ENCODE measurements at regions not wholly inside any gene's neighbourhood (a gene's known extent, or its start where the extent isn't known, plus 50 kb on each side); places are given as distances from the start of the nearest gene placed in this dataset.
"Not testable (repeated sequence)": the region's sequence is repeated elsewhere in the genome, so short reads cannot be mapped to it uniquely, and the experiment has no call there.

DNA sequence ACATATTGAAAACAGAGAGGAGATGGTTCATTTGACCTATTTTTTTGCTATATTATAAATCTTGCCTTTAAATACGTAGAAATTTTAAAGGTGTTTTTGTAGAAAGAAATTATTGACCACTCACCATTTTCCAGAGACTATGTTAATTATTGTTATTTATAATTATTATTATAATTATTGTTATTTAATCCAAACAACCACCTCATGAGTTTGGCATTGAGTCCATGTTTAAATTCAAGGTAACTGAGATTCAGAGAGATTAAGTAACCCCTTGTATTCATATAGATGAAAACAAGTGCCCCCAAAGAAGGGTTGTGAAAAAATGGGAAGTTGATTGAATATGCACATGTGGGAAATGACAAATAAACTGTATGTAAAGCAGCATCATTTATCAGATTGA lies 692.5 kb upstream of the MIR17HG start:
- no peak for DNase-seq (ENCODE audit: low read depth in 2 of 2)

GRCh38 chr13:90664200-90664599 lies 683.3 kb upstream of the MIR17HG start:
- DNase-seq (ENCODE audit: low read depth in 2 of 2): not testable (repeated sequence)

- DNase-seq (ENCODE audit: low read depth in 2 of 2): no peak
Observed at GRCh38 chr13:90673746-90674145, 673.7 kb upstream of the MIR17HG start.

GRCh38 chr13:90675129-90675528 lies 672.4 kb upstream of the MIR17HG start:
- no peak for DNase-seq (ENCODE audit: low read depth in 2 of 2)

DNA sequence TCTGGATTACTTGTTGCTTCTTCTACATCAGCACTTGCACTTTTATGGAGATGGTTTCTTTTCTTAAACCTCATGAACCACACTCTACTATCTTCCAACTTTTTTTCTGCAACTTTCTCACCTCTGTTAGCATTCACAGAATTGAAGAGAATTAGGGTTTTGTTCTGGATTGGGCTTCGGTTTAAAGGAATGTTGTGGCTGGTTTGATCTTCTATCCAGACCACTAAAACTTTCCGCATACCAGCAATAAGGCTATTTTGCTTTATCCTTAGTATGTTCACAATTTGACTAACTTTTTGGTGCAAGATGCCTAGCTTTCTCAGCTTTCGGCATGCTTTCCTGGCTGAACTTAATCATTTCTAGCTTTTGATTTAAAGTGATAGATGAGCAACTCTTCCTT lies 666.7 kb upstream of the MIR17HG start:
- no peak for DNase-seq (ENCODE audit: low read depth in 2 of 2)

GRCh38 chr13:90683711-90684131 lies 663.8 kb upstream of the MIR17HG start:
- DNase-seq (ENCODE audit: low read depth in 2 of 2): no peak

- DNase-seq (ENCODE audit: low read depth in 2 of 2): no peak
Observed at GRCh38 chr13:90686442-90686841, 661.0 kb upstream of the MIR17HG start.

DNA sequence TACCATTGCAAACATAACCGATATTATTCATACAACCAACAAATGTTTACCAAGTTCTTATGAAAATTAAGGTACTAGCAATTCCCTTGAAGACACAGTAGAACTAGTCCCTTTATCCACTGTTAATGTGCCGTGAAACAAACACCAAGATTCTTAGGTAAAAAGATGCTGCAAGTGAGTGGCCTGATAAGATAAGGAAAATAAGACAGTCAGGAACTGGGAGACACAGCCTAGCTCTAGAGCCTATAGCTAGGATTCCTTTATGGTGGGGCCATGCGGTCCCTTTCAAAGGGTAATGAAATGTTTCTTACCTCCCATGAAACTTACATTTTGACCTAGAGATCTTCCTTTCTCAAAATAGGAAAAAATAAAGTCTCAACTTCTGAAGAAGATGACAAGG lies 658.4 kb upstream of the MIR17HG start:
- no peak for DNase-seq (ENCODE audit: low read depth in 2 of 2)

DNA sequence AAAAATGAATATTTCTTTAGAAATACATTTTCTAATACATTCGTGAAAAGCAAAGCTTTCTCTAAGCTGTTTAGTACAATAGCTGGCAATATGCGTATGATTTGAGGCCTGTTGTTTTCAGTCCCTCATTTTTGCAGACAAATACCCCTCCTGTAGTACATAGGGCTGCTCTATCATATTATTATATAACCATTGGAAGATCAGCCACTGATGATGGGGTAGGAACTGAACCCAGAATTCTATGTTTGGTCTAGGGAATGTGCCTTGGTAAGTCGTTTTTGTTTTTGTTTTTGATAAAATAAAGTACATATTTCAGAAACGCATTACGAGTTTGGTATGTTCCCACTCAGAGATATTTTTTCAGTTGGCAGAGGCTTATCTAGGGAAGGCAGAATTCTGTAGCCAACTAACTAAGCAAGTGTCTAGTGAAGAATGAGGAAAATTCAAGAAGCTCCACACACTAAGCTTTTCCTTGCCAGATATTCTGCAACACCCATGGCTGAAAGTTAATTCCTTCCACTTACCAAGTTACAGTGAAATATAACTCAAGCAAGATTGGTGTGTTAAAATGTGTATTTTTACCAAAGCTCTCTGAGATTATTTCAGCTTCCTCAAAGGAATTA lies 656.9 kb upstream of the MIR17HG start:
- no peak for DNase-seq (ENCODE audit: low read depth in 2 of 2)

DNA sequence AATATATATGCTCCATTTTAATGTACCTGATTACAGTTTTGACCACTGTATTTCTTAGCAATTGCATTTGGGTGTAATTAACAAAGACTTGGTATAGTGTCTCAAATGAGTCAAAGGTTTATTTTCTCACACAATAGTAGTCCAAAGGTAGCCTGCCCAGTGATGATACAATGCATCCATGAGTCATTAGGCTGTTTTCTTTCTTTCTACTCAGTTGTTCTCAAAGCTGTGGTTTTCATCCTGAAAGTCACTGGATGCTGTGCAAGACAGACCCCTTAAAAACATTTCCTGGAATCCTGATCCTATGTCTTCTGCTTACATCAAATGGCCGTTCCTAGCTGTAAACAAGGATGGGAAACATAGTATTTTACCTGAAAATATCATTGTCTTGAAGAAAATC lies 651.2 kb upstream of the MIR17HG start:
- DNase-seq (ENCODE audit: low read depth in 2 of 2): no peak

GRCh38 chr13:90696656-90697055 lies 650.8 kb upstream of the MIR17HG start:
- DNase-seq (ENCODE audit: low read depth in 2 of 2): no peak

- DNase-seq (ENCODE audit: low read depth in 2 of 2): no peak
Observed at GRCh38 chr13:90700340-90700739, 647.1 kb upstream of the MIR17HG start.

- DNase-seq (ENCODE audit: low read depth in 2 of 2): no peak
Observed at GRCh38 chr13:90701264-90701663, 646.2 kb upstream of the MIR17HG start.

DNA sequence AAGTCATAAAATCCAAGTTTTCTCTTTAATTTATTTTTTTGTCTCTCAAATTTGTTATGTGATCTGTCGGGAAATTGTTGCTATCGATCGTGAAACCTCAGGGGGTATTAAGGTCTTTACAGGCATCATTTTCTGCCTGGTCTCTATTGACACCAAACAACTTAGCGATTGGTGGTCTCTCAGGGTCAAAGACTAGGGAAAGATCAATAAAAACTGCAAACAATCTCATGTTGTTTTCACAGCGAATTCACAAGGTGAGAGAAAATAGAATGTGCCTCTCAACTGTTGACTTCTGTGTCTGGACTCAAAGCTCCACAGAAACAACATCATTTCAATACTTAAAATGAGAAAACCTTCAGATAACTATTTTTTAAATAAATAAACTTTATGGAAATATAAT lies 645.4 kb upstream of the MIR17HG start:
- no peak for DNase-seq (ENCODE audit: low read depth in 2 of 2)

DNA sequence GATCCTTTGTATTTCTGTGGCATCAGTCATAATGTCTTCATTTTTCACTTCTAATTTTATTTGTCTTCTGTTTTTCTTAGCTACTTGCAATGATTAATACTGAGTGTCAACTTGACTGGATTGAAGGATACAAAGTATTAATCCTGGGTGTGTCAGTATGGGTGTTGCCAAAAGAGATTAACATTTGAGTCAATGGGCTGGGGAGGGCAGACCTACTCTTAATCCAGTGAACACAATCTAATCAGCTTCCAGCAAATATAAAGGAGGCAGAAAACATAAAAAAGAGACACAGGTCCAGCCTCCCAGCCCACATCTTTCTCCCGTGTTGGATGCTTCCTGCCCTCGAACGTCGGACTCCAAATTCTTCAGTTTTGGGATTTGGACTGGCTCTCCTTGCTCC lies 640.9 kb upstream of the MIR17HG start:
- no peak for DNase-seq (ENCODE audit: low read depth in 2 of 2)

GRCh38 chr13:90708128-90708527 lies 639.4 kb upstream of the MIR17HG start:
- DNase-seq (ENCODE audit: low read depth in 2 of 2): no peak

- DNase-seq (ENCODE audit: low read depth in 2 of 2): no peak
Observed at GRCh38 chr13:90709319-90709718, 638.2 kb upstream of the MIR17HG start.

DNA sequence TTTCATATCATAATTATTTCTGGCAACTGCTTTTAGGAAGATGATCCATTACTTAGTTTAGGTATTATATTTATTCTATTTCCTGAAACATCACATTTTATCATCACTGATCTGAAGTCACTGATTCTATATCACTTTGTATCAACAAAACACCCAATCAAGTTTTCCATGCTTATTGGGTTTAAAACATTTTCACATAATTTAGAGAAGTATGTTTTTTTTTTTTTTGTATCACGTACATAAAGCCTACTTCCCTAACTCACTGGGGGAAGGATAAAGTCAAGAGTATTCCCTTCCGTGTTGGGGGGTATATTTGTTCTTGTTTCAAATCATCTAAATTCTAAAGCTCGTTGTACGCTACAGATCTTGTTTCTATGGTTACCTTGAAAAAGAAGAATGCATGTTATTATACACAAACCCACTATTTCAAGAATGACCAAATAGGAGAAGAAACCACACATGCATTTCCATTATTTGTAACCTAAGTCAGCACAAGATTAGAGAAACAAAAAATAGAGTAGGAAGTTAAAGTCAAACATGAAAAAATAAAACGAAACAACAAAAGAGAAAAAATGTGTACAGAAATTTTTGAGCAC lies 637.2 kb upstream of the MIR17HG start:
- no peak for DNase-seq (ENCODE audit: low read depth in 2 of 2)

DNA sequence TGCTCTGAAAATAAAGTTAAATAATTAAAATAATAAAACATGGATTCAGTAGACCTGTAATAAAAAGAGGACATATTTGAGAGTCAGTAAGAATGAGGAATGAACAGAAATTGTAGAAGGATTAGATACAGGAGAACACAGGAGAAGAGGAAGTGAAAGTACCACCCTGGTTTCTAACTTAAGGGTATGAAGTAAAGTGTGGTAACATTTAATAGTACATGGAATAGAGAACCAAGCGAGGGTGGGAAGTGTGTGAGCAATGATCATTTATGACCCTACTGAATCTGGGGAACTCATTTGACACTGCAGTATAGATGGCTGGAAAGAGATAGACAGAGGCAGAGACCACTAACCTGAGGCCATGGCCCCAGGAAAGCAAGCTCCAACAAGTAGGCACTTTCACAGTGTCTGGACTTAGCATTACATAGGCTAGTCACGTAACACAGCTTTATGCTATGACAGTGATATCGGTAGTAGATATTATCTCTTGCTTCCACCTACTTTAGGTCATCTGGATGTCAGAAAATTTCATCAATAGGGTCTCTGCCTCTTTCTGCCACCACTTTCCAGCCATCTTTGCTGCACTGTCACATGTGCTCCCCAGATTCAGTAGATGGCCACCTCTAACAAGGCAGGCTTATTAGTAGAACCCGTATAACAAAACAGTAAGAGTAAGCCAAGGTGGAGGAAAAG lies 633.9 kb upstream of the MIR17HG start:
- no peak for DNase-seq (ENCODE audit: low read depth in 2 of 2)

DNA sequence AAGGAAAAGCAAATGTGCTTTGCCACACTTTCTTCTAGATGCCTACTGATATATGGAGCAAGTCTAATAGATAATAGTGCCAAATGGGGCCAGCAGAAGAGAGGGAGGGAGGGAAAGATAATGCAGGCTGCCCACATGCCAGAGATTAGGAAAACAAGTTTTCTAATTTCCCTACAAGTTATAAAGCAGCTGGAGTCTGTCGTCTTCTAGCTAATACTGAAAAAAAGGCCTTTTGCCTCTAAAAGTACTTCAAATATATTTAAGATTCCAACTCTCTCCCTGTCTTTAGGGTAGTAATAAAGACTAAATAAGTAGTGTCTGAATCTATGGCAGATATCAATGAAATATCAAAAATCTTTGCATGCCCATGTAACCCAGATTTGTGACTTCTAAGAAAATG lies 632.0 kb upstream of the MIR17HG start:
- no peak for DNase-seq (ENCODE audit: low read depth in 2 of 2)

- no peak for DNase-seq (ENCODE audit: low read depth in 2 of 2)
Observed at GRCh38 chr13:90717451-90717936, 630.0 kb upstream of the MIR17HG start.

DNA sequence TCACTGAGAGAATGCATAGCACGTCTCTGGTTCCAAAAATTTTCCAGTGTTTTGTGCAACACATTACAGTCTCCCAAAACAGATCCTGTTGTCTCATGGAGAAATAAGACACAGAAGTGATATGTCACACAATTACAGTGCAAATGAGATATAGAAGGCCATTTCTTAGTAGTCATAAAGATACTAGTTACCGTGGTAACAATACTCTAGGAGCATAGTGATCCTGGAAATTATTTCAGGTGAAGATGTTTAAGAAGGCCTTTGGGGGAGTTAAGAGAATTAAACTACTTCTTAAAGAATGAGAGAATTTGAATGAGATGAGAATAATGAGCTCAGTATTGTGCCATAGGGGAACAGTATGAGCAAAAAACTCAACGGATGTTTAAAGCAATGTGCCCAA lies 628.0 kb upstream of the MIR17HG start:
- no peak for DNase-seq (ENCODE audit: low read depth in 2 of 2)

DNA sequence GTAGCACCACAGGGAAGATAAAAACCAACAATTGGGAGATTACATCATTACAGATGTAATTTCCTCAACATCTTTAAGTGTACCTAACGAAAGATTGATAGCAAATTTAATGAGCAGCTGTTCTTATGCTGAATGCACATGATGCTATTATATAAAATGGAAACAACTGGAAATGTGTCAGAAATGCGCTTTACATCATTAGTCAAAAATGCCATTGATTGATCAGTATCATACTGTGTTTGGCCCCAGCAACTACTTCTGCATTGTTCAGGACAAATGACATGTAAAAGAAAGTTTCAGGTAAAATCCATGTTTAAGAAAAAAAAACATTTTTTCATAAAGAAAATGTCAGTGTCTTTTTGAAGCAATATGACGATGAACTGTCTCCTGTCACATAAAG lies 625.5 kb upstream of the MIR17HG start:
- no peak for DNase-seq (ENCODE audit: low read depth in 2 of 2)
